ENCODE measurements at regions not wholly inside any gene's neighbourhood (a gene's known extent, or its start where the extent isn't known, plus 50 kb on each side); places are given as distances from the start of the nearest gene placed in this dataset.

DNA sequence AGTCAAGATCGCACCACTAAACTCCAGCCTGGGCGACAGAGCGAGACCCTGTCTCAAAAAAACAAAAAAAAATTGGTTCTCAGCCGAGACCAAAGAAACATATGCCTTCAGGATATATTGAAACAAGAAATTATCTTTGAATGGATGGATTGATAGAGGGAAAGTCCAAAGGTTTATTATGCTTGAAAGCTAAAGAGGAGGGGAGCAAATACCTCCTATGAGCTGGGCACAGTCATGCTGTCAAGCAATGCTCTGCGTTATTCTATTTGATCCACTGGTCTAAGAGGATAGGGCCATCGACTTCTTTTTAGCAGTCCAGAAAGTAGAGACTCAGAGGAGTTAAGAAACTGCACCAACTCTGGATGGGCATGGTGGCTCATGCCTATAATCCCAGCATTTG lies 85.9 kb upstream of the SLC34A2 start:
- DNase-seq (ENCODE audit: extremely low read depth, low read depth, low spot score), result no peak

DNA sequence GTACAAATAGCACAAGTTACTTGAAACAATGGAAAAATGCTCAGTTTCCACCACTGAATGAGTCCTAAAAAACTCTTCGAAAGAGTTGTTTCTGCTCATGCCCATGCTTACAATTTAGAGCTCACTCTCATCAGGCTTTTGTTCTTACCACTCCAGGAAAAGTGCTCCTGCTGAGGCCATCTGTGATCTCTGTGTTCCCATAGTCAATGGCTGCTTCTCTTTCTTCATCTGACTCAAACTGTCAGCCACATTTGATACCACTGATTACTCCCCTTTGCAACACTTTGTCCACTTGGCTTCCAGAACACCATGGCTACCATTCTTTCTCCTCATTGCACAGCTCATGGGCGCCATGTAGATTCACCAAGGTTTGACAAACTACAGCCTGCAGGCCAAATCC lies 80.0 kb upstream of the SLC34A2 start:
- DNase-seq (ENCODE audit: extremely low read depth, low read depth, low spot score), result no peak

DNA sequence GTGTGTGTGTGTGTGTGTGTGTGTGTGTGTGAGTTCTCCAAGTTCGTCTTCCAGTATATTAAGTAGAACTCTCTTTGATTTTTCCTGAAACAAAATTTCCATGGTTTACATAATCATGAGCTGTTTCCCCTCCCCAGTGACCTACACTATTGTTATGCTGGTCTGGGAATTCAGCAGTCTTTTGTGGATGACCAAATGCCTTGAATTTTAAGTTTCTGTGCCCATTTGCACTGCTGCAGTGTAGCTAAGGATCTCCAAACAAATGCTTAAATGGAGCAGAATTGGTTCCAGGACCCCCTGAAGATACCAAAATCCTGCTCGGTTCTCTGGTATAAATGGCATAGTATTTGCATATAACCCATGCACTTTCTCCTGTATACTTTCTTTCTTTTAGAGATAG lies 77.2 kb upstream of the SLC34A2 start:
- no peak for DNase-seq (ENCODE audit: extremely low read depth, low read depth, low spot score)

DNA sequence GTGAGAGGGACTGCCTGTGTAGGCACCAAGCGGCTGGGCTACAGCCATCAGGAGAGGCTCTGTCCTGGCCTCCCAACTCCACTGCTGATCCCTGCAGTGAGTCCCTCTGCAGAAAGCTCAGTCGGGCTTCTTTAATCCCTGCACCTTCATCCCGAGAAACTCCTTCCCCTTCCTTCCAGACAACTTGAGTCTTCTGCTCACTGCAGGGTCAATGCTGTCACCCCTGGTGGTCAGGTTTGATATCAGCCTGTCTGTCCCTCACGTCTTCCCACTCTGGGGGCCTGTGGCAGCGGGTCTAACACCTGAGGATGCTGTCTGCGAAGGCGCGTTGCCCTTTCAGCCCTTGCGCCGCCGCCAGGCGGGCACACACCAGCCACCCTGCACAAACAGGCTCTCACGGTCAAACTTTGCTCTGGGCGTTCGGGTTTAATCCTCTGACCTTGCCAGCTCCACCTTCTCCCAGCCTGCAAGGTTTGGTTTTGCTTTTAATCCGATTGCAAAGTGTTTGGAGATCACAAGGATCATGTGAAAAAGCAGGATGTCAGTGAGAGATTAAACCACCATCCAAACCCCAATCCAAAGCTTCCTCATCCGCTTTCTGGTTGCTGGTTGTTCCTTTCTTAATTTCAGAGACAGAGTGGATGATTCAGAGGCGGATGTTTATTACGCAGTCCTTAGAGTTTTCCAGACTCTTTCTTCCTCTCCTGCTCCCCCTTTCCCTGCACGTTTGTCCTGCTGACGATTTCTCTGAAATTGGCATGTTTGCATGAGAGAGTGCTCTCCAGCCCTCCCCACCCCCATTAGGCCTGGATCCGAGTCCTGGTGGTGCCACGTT lies 74.8 kb upstream of the SLC34A2 start:
- no peak for DNase-seq (ENCODE audit: extremely low read depth, low read depth, low spot score)

DNA sequence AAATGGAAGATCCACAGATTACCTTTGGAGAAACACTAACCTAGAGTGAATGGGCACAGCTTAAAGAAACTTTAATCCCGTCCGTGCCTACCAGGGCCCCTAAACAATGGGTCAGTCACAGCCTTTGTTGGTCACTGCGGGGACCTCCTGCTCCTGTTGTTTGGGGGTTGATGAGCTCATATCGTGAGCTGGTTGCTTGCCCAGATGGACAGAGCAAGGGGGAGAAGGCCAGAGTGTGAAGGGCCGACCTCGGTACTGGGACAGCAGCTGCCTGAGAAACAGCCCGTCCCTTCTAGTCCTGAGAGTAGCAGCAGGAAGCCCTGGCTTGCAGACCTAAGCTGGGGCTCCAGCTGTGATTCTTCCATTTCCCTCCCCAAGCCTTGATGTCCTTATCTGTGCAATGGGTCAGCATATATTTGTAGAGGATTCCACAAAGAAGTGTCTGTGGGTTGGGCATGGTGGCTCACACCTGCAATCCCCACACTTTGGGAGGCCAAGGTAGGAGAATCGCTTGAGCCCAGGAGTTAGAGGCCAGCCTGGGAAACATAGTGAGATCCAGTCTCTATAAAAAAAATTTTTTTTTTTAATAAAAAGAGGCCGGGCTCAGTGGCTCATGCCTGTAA lies 69.6 kb upstream of the SLC34A2 start:
- DNase-seq (ENCODE audit: extremely low read depth, low read depth, low spot score), result no peak

DNA sequence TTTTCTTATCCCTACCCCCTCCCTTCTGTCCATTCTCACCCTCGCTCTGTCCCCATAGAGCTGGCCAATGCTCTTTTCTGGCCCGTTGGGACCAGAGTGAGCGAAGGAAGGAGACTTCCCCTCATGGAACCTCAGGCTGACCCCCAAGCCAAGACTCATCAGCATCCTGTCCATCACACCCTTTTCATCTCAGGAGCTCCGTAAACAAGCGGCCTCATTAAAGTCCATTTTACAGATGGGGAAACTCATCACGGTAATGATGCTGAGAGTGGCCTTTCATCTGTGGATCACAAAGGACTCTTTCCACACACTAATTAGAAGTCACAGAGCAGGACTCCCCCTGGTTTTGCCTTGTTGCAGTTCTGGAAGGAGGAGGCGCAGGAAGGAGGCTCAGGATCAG lies 67.4 kb upstream of the SLC34A2 start:
- DNase-seq (ENCODE audit: extremely low read depth, low read depth, low spot score), result no peak

DNA sequence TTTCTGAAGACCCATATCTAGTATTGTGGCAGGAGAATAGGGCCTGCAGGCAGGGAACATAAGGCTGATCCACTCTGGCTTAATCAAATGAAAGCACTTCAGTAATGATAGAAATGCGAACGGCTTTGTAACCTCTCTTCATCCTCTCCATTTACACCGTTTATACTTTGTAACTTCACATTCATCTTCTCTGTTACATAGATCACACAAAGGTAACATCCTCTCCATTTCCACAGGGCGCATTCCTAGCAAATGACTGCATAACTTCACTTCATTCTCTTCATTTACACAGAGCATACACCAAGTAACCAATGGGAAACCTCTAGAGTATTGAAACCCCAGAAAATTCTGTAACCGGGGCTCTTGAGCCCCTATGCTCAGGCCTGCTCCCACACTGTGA lies 65.5 kb upstream of the SLC34A2 start:
- DNase-seq (ENCODE audit: extremely low read depth, low read depth, low spot score), result no peak

DNA sequence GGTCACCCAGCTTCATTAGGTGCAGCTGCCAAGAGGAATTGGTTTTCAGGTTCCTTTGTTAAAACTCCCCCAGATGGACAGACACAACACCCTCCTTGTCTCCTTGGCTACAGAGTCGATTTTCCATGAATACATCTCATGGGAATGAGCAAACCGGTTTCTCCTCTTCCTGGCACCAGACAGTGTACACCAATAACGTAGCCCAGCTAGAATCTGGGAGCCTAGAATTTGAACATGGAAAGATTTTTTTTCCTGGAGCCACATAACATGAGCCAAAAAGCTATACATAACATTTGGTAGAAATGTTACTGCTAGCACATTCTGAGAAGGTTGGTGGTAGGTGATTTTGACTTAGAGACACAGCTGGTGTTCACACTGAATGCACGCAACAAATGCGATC lies 62.9 kb upstream of the SLC34A2 start:
- DNase-seq (ENCODE audit: extremely low read depth, low read depth, low spot score), result no peak
